ENCODE measurements at regions not wholly inside any gene's neighbourhood (a gene's known extent, or its start where the extent isn't known, plus 50 kb on each side); places are given as distances from the start of the nearest gene placed in this dataset.

GRCh38 chr3:30206051-30206450, 400.4 kb upstream of the TGFBR2 start:
- DNase-seq (ENCODE audit: low read depth in 2 of 2) = no peak

- no peak for DNase-seq (ENCODE audit: low read depth in 2 of 2)
Measured at GRCh38 chr3:30221619-30222018, 384.8 kb upstream of the TGFBR2 start.

DNA sequence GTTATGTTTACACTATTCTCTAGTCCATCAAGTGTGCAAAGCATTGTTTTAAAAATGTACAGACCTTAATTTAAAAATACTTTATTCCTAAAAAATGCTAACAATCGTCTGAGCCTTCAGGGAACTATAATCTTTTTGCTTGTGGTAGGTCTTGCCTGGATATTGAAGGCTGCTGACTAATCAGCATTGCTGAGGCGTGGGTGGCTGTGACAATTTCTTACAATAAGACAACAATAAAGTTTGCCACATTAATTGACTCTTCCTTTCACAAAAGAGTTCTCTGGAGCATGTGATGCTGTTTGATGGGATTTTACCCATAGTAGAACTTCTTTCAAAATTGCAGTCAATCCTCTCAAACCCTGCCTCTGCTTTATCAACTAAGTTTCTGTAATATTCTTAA, 384.0 kb upstream of the TGFBR2 start:
- DNase-seq (ENCODE audit: low read depth in 2 of 2) = no peak

- no peak for DNase-seq (ENCODE audit: low read depth in 2 of 2)
Measured at GRCh38 chr3:30225021-30225420, 381.4 kb upstream of the TGFBR2 start.

DNA sequence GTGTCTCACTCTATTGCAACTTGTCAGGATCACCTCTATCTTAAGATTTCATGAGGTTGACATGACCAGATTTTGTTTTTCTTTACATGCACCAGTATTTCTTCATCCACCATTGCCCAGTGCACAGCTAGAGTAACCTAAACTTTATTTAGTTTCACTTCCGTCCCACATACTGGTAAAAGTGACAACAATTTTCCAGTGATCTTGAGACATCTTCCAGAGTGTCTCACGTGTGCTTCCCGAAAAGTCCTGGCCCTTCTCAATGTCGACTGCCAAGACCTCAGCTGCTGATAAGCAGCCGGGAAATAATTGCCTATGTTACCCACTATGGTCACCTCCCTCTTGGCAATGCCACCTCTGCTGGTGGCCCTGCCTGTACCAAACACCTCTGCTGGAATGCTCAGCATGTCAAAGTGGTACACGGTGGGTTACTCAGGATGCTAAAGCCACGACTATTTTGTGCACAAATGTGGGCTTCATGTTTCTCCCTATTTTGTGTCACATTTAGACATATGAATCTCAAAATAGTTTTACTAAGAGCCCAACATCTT, 379.7 kb upstream of the TGFBR2 start:
- DNase-seq (ENCODE audit: low read depth in 2 of 2) = no peak

DNA sequence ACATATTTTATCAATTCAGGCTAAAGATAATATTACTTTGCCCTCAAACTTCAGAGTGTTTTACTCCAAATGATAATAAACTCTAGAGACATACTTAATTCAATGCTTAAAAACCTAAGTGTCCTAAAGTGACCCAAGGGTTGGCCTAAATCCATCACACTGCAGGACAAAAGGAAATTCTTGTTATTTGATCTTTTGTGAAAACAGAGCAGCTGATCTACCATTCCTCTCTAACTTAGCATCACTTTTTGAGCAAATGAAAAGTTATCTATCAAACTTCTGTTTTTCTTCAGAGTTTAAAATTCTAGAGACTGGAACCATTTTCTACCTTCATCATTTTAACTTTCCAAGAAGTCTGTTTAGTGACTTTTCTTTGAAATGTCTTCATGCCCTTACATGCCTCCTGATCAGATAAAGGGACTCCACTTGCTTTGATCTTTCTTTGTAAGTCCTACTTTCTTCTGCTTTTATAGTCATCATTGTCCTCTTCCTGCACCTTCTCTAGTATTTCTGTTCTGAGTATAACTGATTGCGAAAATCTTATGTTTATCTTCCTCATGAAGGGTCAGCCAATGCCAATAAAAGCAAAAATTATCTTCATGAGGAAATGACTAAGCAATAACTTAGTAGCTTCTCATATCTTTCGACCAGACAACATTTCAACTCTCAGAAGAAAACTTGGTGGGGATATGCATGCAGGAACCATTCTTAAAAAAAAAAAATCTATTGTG, 378.7 kb upstream of the TGFBR2 start:
- no peak for DNase-seq (ENCODE audit: low read depth in 2 of 2)

DNA sequence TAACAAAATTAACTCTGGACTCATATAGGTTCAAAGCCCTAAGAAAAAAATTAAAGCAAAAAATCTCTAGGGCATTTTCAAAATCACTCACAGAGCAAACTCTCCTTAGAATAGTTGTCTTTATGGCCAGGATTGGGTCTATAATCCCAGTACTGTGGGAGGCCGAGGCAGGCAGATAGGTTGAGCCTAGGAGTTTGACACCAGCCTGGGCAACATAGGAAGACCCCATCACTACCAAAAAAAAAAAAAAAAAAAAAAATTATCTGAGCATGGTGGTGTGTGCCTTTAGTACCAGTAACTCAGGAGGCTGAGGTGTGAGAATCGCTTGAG, 378.1 kb upstream of the TGFBR2 start:
- no peak for DNase-seq (ENCODE audit: low read depth in 2 of 2)

DNA sequence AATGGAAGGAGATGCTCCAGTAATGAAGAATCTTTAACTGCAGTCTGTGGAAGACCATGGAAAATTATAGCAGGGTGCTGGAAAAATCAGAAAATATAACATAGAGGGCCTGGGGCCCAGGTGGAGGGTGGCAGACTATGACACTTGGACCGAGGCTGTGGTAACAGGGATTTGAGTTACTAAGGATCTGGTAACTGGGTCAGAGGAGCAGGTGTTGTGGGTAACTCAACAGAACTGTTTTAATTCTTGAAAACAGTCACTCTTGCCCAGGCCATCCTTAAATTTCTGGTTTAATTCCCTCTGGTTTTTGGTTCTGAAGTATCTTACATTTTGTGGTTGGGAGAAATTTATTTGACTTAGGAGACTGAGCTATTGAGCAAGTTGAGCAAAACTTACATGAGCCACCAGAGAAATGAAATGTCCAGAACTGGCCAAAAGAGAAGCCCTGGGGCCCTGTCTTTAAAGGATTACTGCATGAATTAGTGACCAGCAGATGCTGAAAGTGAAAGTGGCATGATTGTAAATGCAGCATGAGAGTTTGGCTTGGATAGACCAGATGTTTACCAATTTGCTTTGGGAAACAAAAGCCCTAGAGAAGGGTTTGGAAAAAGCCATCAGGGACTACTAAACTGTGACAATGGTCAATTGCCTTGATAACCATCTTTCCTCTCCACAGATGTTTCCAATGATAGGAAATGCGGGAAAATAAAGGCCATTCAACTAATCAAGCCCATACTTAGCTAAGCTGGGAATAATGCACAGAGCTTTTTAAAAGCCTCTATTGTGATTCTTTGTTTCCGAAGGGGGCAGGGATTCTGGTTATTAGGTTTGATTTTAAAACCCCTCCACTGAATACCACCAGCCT, 374.9 kb upstream of the TGFBR2 start:
- no peak for DNase-seq (ENCODE audit: low read depth in 2 of 2)

DNA sequence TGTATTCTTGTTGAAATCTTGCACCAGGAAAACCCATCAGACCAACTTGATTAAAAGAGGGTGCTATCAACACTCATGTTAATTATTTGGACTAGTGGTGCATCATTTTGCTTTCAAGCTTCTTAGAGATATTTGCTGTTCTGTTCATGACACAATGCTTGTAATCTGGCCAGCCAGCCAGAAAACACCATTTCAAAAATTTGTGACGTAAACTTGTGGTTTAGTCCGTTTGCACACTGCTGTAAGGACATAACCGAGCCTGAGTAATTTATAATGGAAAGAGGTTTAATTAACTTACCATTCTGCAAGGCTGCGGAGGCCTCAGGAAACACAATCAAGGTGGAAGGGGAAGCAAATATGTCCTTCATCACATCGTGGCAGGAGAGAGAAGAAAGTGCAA, 374.3 kb upstream of the TGFBR2 start:
- DNase-seq (ENCODE audit: low read depth in 2 of 2) = no peak

DNA sequence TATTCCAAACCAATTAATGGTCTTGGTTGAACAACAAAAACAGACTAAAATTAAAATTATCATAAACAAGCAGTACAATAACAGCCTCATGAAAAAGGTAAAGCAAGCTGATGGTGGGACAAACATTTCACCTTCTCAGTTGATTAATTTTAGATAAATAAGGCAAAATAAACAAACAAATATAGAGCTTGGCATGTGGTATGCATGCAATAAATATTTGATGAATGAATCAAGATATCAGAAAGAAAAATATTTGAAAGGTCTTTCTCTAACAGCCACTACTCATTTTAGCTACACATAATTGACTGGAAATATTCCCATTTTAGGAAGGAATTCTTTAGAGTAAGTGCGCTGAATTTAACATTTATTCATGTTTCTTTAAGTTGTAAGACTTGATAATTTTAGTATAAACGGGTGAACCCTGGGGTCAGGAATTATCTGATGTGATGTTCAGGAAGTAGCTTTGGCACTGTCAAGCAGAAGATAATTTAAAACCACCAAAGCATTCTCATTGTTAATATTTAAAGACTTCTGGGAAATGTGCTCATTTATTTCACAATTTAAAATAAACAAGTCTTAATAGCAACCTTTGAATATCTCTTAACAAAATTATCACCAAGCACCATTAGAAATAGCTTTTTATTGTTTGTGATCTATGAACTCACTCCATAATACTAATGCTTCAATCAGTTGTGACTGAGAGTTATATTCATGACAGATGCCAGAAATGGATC, 372.3 kb upstream of the TGFBR2 start:
- no peak for DNase-seq (ENCODE audit: low read depth in 2 of 2)

- no peak for DNase-seq (ENCODE audit: low read depth in 2 of 2)
Measured at GRCh38 chr3:30236011-30236410, 370.4 kb upstream of the TGFBR2 start.

GRCh38 chr3:30241721-30242120, 364.7 kb upstream of the TGFBR2 start:
- no peak for DNase-seq (ENCODE audit: low read depth in 2 of 2)

- DNase-seq (ENCODE audit: low read depth in 2 of 2) = no peak
Measured at GRCh38 chr3:30245858-30246622, 360.4 kb upstream of the TGFBR2 start.

GRCh38 chr3:30248423-30248822, 358.0 kb upstream of the TGFBR2 start:
- DNase-seq (ENCODE audit: low read depth in 2 of 2) = no peak

DNA sequence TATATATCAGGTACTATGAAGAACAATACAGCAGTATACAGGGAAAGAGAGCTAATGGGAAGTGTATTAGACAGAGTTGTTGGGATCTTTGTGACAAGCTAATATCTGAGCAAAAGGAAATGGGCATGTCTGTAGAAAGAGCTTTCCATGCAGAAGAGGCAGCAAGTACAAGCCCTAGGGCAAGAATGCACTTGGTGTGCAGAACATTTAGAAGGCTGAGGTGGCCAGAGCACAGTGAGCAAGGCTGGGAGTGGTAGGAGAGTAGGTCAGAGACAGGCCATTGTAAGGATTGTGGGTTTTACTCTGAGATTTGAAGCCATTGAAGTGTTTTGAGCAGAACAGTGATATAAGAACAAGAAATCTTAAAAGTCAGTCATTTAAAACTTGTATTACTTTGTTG, 353.9 kb upstream of the TGFBR2 start:
- no peak for DNase-seq (ENCODE audit: low read depth in 2 of 2)

DNA sequence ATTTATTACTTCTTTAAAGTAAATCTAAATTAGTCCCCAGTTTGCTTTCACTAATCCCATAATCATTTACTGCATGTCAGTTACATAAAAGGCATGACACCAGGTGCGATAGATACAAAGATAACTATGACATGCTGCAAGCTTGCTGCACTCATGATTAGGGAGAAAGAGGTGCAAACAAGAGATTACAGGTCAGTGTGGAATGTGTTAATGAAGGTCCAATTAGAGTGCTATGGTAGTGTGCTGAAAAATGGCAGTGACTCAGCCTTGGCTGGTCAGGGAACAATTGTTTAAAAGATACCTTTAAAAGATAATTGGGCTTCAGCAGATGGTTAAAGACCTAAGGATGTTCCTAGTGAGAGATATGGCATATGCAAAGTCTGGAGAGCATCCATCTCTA, 352.6 kb upstream of the TGFBR2 start:
- DNase-seq (ENCODE audit: low read depth in 2 of 2) = no peak

DNA sequence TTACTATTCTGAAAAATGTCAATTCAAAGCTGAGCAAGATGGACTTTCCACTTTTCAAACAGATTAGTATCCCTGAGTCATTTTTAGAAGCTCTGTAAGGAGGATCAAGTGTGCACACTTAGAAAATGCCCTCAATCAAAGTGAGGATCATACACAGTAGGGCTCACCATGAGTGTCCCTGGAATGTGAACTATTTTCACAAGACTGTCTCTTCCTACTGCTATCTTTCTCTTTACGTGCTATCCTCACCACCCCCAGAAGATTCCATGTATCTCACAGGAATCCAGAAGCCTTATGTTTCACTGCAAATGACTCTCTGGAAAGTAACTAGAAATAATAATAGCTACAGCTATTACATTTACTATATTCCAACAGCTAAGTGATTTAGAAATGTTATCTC, 349.9 kb upstream of the TGFBR2 start:
- no peak for DNase-seq (ENCODE audit: low read depth in 2 of 2)

DNA sequence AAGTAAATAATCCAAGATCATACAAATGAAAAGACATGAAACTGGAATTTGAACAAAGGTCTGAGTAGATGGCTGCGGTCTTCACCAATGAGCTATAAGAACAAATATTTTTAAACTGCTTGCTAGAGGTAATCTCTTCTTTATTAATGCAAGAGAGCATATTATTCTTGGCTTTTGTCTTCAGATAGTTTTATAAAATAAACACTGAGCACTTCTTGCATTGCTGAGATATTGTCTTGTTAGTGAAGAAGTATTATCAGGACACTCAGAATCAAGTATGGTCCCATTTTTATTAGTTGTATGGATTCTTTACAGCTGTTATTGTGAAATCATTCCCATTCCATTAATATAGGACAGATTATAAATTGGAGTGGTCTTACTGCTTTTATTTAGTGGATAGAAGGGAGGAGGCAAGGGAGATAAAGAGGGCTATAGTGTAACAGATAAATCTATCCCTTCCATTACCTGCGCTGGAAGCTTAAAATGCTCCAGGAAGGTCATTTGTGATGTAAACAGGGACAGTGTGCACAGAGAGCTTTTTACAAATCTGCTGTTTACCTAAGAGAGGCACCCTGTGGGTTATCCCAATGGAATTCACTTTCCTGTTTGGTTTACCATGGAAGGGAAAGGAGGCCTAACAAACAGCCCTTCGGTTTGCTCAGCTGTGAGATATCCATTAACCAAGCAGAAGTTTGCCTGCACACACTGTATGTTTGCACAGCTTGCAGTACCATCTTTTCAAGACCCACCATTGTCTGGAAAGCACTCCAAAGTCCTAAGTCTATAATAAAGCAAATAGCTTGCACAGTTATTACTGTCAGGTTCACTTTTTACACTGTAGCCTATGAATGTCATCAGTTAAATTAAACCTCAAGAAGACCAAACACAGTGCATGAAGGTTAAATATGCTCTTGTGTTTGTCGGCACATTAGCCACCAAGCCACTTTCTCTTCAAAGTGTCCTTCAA, 347.7 kb upstream of the TGFBR2 start:
- DNase-seq (ENCODE audit: low read depth in 2 of 2) = no peak

GRCh38 chr3:30259730-30260129, 346.7 kb upstream of the TGFBR2 start:
- DNase-seq (ENCODE audit: low read depth in 2 of 2) = no peak

DNA sequence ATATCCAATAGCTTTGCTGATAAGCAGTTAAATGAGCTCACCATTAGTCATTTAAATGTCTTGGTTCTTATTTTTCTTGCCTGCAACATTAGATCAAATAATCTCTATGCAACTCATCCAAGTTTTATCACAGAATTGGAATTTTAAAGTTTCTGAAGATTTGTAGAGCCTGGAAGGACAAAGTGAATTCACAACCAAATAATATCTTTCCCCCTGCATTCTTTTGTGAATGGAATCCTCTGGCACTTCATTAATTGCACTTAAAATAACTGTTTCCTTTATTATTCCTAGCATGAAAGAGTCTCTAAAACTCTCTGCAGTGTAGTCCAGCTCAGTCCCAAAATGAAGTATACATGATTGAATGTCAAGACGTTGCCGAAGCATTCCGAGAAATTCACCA, 345.6 kb upstream of the TGFBR2 start:
- DNase-seq (ENCODE audit: low read depth in 2 of 2) = no peak
